ENCODE measurements at regions not wholly inside any gene's neighbourhood (a gene's known extent, or its start where the extent isn't known, plus 50 kb on each side); places are given as distances from the start of the nearest gene placed in this dataset.

DNA sequence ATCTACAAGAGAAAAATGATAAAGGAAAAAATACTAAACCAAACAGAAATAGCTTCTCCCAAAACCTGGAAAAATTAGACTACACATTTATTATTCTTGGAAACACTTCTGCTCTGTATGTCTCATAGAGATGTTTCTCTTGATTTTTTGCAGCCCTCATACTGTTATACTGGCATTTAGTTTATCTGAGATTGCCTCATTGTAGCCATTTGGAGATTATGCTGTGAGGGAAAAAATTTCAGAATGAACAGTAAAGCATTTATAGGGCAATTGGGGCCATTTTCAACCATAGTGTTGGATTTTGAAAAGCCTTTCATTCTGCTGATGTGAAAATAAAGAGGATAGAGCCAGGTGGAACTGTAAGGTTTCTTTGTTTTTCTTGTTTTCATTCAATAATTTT, 441.8 kb upstream of the RIOK2 start:
- Histone ChIP-seq H3K4me3 (replicated peaks; ENCODE audit: insufficient read depth, low read length) (no peak overlapping the region), H3K27me3 (ENCODE audit: insufficient read depth, poor library complexity, severe bottlenecking) (no peaks in the 10 kb centered on the region), H3K27ac (replicated peaks) (no peak overlapping the region)
- no peak for TF ChIP-seq POLR2AphosphoS5 (IDR thresholded peaks at IDR 0.05; ENCODE audit: low read depth)
- TF ChIP-seq GABPA (IDR thresholded peaks at IDR 0.05; ENCODE audit: low read depth): no peak
- TF ChIP-seq, protein P1, sequence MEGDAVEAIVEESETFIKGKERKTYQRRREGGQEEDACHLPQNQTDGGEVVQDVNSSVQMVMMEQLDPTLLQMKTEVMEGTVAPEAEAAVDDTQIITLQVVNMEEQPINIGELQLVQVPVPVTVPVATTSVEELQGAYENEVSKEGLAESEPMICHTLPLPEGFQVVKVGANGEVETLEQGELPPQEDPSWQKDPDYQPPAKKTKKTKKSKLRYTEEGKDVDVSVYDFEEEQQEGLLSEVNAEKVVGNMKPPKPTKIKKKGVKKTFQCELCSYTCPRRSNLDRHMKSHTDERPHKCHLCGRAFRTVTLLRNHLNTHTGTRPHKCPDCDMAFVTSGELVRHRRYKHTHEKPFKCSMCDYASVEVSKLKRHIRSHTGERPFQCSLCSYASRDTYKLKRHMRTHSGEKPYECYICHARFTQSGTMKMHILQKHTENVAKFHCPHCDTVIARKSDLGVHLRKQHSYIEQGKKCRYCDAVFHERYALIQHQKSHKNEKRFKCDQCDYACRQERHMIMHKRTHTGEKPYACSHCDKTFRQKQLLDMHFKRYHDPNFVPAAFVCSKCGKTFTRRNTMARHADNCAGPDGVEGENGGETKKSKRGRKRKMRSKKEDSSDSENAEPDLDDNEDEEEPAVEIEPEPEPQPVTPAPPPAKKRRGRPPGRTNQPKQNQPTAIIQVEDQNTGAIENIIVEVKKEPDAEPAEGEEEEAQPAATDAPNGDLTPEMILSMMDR (IDR thresholded peaks at IDR 0.05; ENCODE audit: insufficient read depth, low read length): no peak
- TF ChIP-seq, protein P2, sequence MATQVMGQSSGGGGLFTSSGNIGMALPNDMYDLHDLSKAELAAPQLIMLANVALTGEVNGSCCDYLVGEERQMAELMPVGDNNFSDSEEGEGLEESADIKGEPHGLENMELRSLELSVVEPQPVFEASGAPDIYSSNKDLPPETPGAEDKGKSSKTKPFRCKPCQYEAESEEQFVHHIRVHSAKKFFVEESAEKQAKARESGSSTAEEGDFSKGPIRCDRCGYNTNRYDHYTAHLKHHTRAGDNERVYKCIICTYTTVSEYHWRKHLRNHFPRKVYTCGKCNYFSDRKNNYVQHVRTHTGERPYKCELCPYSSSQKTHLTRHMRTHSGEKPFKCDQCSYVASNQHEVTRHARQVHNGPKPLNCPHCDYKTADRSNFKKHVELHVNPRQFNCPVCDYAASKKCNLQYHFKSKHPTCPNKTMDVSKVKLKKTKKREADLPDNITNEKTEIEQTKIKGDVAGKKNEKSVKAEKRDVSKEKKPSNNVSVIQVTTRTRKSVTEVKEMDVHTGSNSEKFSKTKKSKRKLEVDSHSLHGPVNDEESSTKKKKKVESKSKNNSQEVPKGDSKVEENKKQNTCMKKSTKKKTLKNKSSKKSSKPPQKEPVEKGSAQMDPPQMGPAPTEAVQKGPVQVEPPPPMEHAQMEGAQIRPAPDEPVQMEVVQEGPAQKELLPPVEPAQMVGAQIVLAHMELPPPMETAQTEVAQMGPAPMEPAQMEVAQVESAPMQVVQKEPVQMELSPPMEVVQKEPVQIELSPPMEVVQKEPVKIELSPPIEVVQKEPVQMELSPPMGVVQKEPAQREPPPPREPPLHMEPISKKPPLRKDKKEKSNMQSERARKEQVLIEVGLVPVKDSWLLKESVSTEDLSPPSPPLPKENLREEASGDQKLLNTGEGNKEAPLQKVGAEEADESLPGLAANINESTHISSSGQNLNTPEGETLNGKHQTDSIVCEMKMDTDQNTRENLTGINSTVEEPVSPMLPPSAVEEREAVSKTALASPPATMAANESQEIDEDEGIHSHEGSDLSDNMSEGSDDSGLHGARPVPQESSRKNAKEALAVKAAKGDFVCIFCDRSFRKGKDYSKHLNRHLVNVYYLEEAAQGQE (IDR thresholded peaks at IDR 0.05; ENCODE audit: insufficient replicate concordance, low read depth): no peak
- no peak for TF ChIP-seq SPI1 (IDR thresholded peaks at IDR 0.05; ENCODE audit: borderline replicate concordance, low read depth)
- no peak for DNase-seq (ENCODE audit: low read depth in 1 of 2, low spot score in 1 of 2)

DNA sequence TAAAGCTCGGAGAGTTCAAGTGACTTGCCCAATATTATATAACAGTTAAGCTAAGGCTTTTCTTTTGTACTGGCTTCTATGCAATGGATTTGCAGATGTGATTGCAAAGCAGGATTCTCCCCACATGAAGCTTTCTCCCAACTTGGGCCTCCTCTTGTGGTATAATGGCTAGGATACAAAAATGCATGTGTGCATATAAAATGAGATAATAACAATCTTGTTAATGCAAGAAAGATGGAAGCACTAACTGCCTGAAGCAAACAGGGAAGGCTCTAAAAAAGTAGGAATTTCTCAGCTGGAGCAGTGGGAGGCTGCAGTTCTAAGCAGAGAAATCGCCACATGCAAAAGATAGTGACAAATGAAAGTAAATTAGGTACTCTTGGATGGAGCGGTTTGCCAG, 444.2 kb upstream of the RIOK2 start:
- DNase-seq (ENCODE audit: low read depth in 1 of 2, low spot score in 1 of 2): no peak
- TF ChIP-seq, protein P1 (IDR thresholded peaks at IDR 0.05; ENCODE audit: insufficient read depth, low read length): no peak
- TF ChIP-seq SPI1 (IDR thresholded peaks at IDR 0.05; ENCODE audit: borderline replicate concordance, low read depth): no peak
- TF ChIP-seq, protein P2 (IDR thresholded peaks at IDR 0.05; ENCODE audit: insufficient replicate concordance, low read depth): no peak
- no peak for TF ChIP-seq GABPA (IDR thresholded peaks at IDR 0.05; ENCODE audit: low read depth)
- no peak for TF ChIP-seq POLR2AphosphoS5 (IDR thresholded peaks at IDR 0.05; ENCODE audit: low read depth)
- no peak overlapping the region for H3K4me3 ChIP-seq (replicated peaks; ENCODE audit: insufficient read depth, low read length)
- H3K27me3 ChIP-seq (ENCODE audit: insufficient read depth, poor library complexity, severe bottlenecking): no peaks in the 10 kb centered on the region
- no peak overlapping the region for H3K27ac ChIP-seq (replicated peaks)

DNA sequence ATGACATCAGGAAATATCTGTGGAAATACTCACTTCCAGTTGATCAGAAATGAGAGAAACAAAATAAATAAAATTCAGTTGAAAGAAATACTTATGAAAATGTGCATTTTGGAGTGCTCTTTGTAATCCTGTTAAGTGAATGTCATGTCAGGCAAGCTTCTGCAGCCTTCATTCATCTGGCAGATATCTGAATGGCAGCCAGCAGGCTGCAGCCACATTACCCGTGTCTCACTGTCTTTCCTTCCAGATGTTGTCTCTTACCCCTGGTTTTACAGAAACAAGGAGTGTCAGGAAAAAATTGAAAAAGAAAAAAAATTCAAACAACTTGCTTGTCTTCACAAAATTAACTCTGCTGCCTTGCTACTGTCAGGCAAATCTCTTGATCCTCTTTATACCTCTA, 445.0 kb upstream of the RIOK2 start:
- DNase-seq (ENCODE audit: low read depth in 1 of 2, low spot score in 1 of 2): no peak
- no peaks in the 10 kb centered on the region for H3K27me3 ChIP-seq (ENCODE audit: insufficient read depth, poor library complexity, severe bottlenecking)
- TF ChIP-seq, protein P1 (IDR thresholded peaks at IDR 0.05; ENCODE audit: insufficient read depth, low read length): no peak
- TF ChIP-seq GABPA (IDR thresholded peaks at IDR 0.05; ENCODE audit: low read depth) (no peak), SPI1 (IDR thresholded peaks at IDR 0.05; ENCODE audit: borderline replicate concordance, low read depth) (no peak)
- H3K27ac ChIP-seq (replicated peaks): no peak overlapping the region
- no peak overlapping the region for H3K4me3 ChIP-seq (replicated peaks; ENCODE audit: insufficient read depth, low read length)

DNA sequence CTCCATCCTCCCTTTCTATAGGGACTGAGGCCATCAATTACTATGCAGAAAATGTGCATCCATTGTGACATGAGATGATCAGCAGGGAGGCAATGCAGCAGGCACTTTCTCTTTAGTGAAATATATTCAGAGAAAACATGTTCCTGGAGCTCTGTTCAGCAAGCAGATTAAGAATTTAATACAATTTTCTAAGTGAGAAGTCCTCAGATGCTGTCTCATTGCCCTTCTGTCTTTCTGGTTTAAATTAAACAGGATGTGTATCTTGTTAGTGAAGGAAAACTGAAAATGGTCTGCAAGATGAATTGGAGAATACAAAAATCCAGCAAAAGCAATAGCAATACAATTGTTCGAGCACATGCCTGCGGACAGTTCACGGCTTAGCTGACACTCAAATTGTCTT, 445.8 kb upstream of the RIOK2 start:
- no peaks in the 10 kb centered on the region for H3K27me3 ChIP-seq (ENCODE audit: insufficient read depth, poor library complexity, severe bottlenecking)
- H3K4me3 ChIP-seq (replicated peaks; ENCODE audit: insufficient read depth, low read length): no peak overlapping the region
- TF ChIP-seq POLR2AphosphoS5 (IDR thresholded peaks at IDR 0.05; ENCODE audit: low read depth): no peak
- TF ChIP-seq, protein P1 (IDR thresholded peaks at IDR 0.05; ENCODE audit: insufficient read depth, low read length): no peak
- no peak for DNase-seq (ENCODE audit: low read depth in 1 of 2, low spot score in 1 of 2)
- H3K27ac ChIP-seq (replicated peaks): no peak overlapping the region
